H9 (cell line): ENCODE measurements at regions not wholly inside any gene's neighbourhood (a gene's known extent, or its start where the extent isn't known, plus 50 kb on each side); places are given as distances from the start of the nearest gene placed in this dataset.

Experiments
- DNase-seq: peaks from one replicate; pipeline ENCODE4 v3.0.0-alpha.2; 2017
- H2AFZ ChIP-seq: one replicate; pipeline ENCODE4 v1.6.1; 2013; ENCODE audit warnings: mild to moderate bottlenecking, low read length, control low read depth, moderate library complexity
- H2AK5ac ChIP-seq: 2 replicates; pipeline ENCODE4 v1.6.1; 2013; ENCODE audit warnings: low read length, control low read depth, mixed read lengths; ENCODE audit not compliant: insufficient read length
- H2BK120ac ChIP-seq: one replicate; pipeline ENCODE4 v1.6.1; 2013; ENCODE audit warnings: low read depth, mild to moderate bottlenecking, low read length, control low read depth, inconsistent platforms; ENCODE audit not compliant: poor library complexity, severe bottlenecking
- H2BK12ac ChIP-seq: 2 replicates; pipeline ENCODE4 v1.6.1; 2013; ENCODE audit warnings: low read length, control low read depth, mixed read lengths, low read depth; ENCODE audit not compliant: insufficient read length
- H2BK15ac ChIP-seq: 2 replicates; pipeline ENCODE4 v1.6.1; 2013; ENCODE audit warnings: low read depth, low read length, control low read depth
- H2BK20ac ChIP-seq: one replicate; pipeline ENCODE4 v1.6.1; 2013; ENCODE audit warnings: low read depth, mild to moderate bottlenecking, low read length, control low read depth, inconsistent platforms; ENCODE audit not compliant: poor library complexity, severe bottlenecking
- H2BK5ac ChIP-seq: 2 replicates; pipeline ENCODE4 v1.6.1; 2013; ENCODE audit warnings: low read length, control low read depth, mixed read lengths; ENCODE audit not compliant: insufficient read length
- H3K14ac ChIP-seq: 2 replicates; pipeline ENCODE4 v1.6.1; 2013; ENCODE audit warnings: low read length, control low read depth; ENCODE audit not compliant: insufficient read depth
- H3K18ac ChIP-seq: 2 replicates; pipeline ENCODE4 v1.6.1; 2013; ENCODE audit warnings: low read depth, mild to moderate bottlenecking, mixed read lengths, low read length, control low read depth; ENCODE audit not compliant: insufficient read length
- H3K23ac ChIP-seq: 2 replicates; pipeline ENCODE4 v1.6.1; 2013; ENCODE audit warnings: low read length, control low read depth, mixed read lengths, low read depth; ENCODE audit not compliant: insufficient read length
- H3K23me2 ChIP-seq: 2 replicates; pipeline ENCODE4 v1.6.1; 2013; ENCODE audit warnings: low read depth, mild to moderate bottlenecking, mixed read lengths, low read length, control low read depth; ENCODE audit not compliant: insufficient read length, poor library complexity, severe bottlenecking
- H3K27ac ChIP-seq: 2 replicates; pipeline ENCODE4 v1.5.1; 2013; ENCODE audit warnings: low read length, control low read depth, mixed read lengths, low read depth; ENCODE audit not compliant: insufficient read length
- H3K27me3 ChIP-seq: 2 replicates; pipeline ENCODE4 v1.6.1; 2013; ENCODE audit warnings: low read length, control low read depth, inconsistent platforms; ENCODE audit not compliant: insufficient read depth
- H3K4ac ChIP-seq: 2 replicates; pipeline ENCODE4 v1.6.1; 2013; ENCODE audit warnings: low read depth, mild to moderate bottlenecking, control low read depth, inconsistent platforms, low read length, moderate library complexity
- H3K4me1 ChIP-seq: 2 replicates; pipeline ENCODE4 v1.6.1; 2013; ENCODE audit warnings: low read length, control low read depth, inconsistent platforms; ENCODE audit not compliant: insufficient read depth
- H3K4me2 ChIP-seq: 2 replicates; pipeline ENCODE4 v1.6.1; 2013; ENCODE audit warnings: low read length, control low read depth, mixed read lengths; ENCODE audit not compliant: insufficient read length, insufficient read depth
- H3K56ac ChIP-seq: 2 replicates; pipeline ENCODE4 v1.6.1; 2013; ENCODE audit warnings: low read depth, mild to moderate bottlenecking, mixed read lengths, low read length, control low read depth; ENCODE audit not compliant: insufficient read length
- H3K79me1 ChIP-seq: 2 replicates; pipeline ENCODE4 v1.6.1; 2013; ENCODE audit warnings: low read depth, mild to moderate bottlenecking, moderate library complexity, low read length, control low read depth, inconsistent platforms; ENCODE audit not compliant: insufficient read depth, poor library complexity, severe bottlenecking
- H3K79me2 ChIP-seq: 2 replicates; pipeline ENCODE4 v1.6.1; 2013; ENCODE audit warnings: low read length, control low read depth, inconsistent platforms; ENCODE audit not compliant: insufficient read depth
- H3K9ac ChIP-seq: 2 replicates; pipeline ENCODE4 v1.6.1; 2013; ENCODE audit warnings: low read length, control low read depth, mixed read lengths; ENCODE audit not compliant: insufficient read length; ENCODE audit errors: extremely low read depth
- H3K9me3 ChIP-seq: one replicate; pipeline ENCODE4 v1.6.1; 2013; ENCODE audit warnings: low read depth, low read length, inconsistent platforms; ENCODE audit not compliant: control insufficient read depth
- H3T11ph ChIP-seq: one replicate; pipeline ENCODE4 v1.6.1; 2013; ENCODE audit warnings: mild to moderate bottlenecking, low read length, control low read depth, inconsistent platforms
- H4K20me1 ChIP-seq: one replicate; pipeline ENCODE4 v1.6.1; 2013; ENCODE audit not compliant: control insufficient read depth, insufficient read length, insufficient read depth
- H4K5ac ChIP-seq: 2 replicates; pipeline ENCODE4 v1.6.1; 2013; ENCODE audit warnings: low read depth, mild to moderate bottlenecking, mixed read lengths, low read length, control low read depth; ENCODE audit not compliant: insufficient read length
- H4K8ac ChIP-seq: replicated peaks from 2 replicates; pipeline ENCODE4 v1.6.1; 2013; ENCODE audit warnings: low read length, control low read depth, mixed read lengths, low read depth; ENCODE audit not compliant: insufficient read length
- H4K91ac ChIP-seq: 2 replicates; pipeline ENCODE4 v1.6.1; 2013; ENCODE audit warnings: low read depth, mild to moderate bottlenecking, moderate library complexity, mixed read lengths, low read length, control low read depth; ENCODE audit not compliant: insufficient read length
- H3K27ac Mint-ChIP-seq, 3 experiments: 2 replicates in 2 of 3; 3 replicates in 1 of 3; pipeline ENCODE4 v1.8.0; 2020 to 2021; ENCODE audit warnings: mixed read lengths in 3 of 3, mild to moderate bottlenecking in 1 of 3, moderate library complexity in 1 of 3
- H3K27me3 Mint-ChIP-seq: 2 replicates; pipeline ENCODE4 v1.8.0; 2021; ENCODE audit warnings: low read depth, mild to moderate bottlenecking, moderate library complexity, mixed read lengths
- H3K36me3 Mint-ChIP-seq, 3 experiments: 2 replicates in 2 of 3; 3 replicates in 1 of 3; pipeline ENCODE4 v1.8.0; 2020 to 2021; ENCODE audit warnings: low read depth in 3 of 3, mixed read lengths in 3 of 3; ENCODE audit not compliant: insufficient read depth in 1 of 3
- H3K4me1 Mint-ChIP-seq, 2 experiments: 2 replicates each; pipeline ENCODE4 v1.8.0; 2020; ENCODE audit warnings: mixed read lengths in 2 of 2
- H3K4me3 Mint-ChIP-seq, 2 experiments: 2 replicates in 1 of 2; 3 replicates in 1 of 2; pipeline ENCODE4 v1.8.0; 2020 to 2021; ENCODE audit warnings: mild to moderate bottlenecking in 2 of 2, mixed read lengths in 2 of 2, moderate library complexity in 1 of 2
- H3K9me3 Mint-ChIP-seq, 2 experiments: 2 replicates in 1 of 2; 3 replicates in 1 of 2; pipeline ENCODE4 v1.8.0; 2020; ENCODE audit warnings: mild to moderate bottlenecking in 2 of 2, mixed read lengths in 2 of 2, moderate library complexity in 1 of 2
- CTCF ChIP-seq: fragments of 200-600 bp; sonication (generic); conservative IDR thresholded peaks from 3 replicates; pipeline ENCODE4 v1.8.0; 2021; ENCODE audit warnings: antibody characterized with exemption, mild to moderate bottlenecking
- WGBS: extraction: QIAGEN DNeasy Blood & Tissue Kit; methylation state at CpG from one replicate; pipeline ENCODE4 v1.1.7; 2013; ENCODE audit warnings: missing lambda C conversion rate, low lambda C conversion rate, mixed read lengths; ENCODE audit not compliant: insufficient read length; ENCODE audit errors: extremely low coverage; 5-methylcytosine and 5-hydroxymethylcytosine counted together

GRCh38 chr5:112647428-112647827 lies 90.3 kb upstream of the APC start:
- Histone ChIP-seq H3K9me3 (no peaks in the 10 kb centered on the region), H2AFZ (no peak overlapping the region), H2AK5ac (no peak overlapping the region), H3K79me2 (no peaks in the 10 kb centered on the region), H3T11ph (no peak overlapping the region), H3K56ac (no peak overlapping the region), H3K4me1 (no peaks in the 10 kb centered on the region), H4K5ac (no peak overlapping the region), H4K91ac (no peak overlapping the region), H3K4me2 (no peak overlapping the region), H3K27ac (no peak overlapping the region), H3K23me2 (no peaks in the 10 kb centered on the region), H3K18ac (no peak overlapping the region), H2BK120ac (no peak overlapping the region), H3K23ac (no peak overlapping the region), H4K20me1 (no peaks in the 10 kb centered on the region), H2BK5ac (no peak overlapping the region), H2BK15ac (no peak overlapping the region), H3K27me3 (no peaks in the 10 kb centered on the region), H2BK12ac (no peak overlapping the region), H3K4ac (no peak overlapping the region), H3K9ac (no peak overlapping the region), H2BK20ac (no peak overlapping the region), H3K14ac (no peak overlapping the region), H3K79me1 (no peaks in the 10 kb centered on the region), H4K8ac (no peak overlapping the region)
- Mint-ChIP-seq H3K27ac (peak overlapping the region in 2 of 3 experiments; percentile 16 to 75; a peak in 3 of 7 replicates), H3K9me3 (no peaks in the 10 kb centered on the region), H3K4me1 (peaks cover 6% of the 10 kb centered on the region in 2 experiments), H3K27me3 (no peaks in the 10 kb centered on the region), H3K36me3 (no peaks in the 10 kb centered on the region), H3K4me3 (no peak overlapping the region)
- peak; percentile 80 for DNase-seq
- TF ChIP-seq CTCF, result no peak
- WGBS, result no CpG with 5 or more reads among the region's 1 CpG
